ENCODE measurements at regions not wholly inside any gene's neighbourhood (a gene's known extent, or its start where the extent isn't known, plus 50 kb on each side); places are given as distances from the start of the nearest gene placed in this dataset.

DNA sequence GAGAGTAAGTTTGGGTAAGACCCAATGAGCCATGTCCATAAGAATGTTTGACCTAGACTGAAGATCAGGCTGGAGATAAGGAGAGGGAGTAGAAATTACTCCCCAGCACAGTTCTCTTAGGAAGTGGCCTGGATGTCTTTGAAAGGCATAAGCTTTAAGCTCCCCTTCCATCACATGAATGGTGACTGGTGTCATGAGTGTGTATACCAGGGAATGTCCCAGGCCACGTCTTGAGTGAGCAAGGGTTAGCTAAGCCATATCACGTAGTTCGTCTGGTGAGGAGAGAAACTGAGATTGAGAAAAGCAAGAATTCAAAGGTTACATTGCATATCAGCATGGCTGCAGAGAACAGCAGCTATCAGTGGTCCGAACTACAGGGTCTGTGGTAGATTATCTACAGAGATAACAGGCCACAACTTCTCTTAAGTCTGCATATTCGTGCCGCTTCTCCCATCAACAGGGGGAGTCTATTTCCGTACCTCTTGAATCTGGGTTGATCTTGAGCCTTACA lies 60.1 kb upstream of the BMP2 start:
- ChIA-PET CTCF (no interaction called here), POLR2A (no interaction called here), RAD21 (ENCODE audit: low non-redundant PET in 1 of 2, low total read pairs in 2 of 2, uncharacterized antibody in 2 of 2, unreplicated experiment in 2 of 2) (no interaction called here)
- DNase-seq (ENCODE audit: low read depth, low spot score) (no peak), ATAC-seq (no peak)
- H3K9ac ChIP-seq (ENCODE audit: low read length), result no peak overlapping the region
- BruUV-seq (replicated peaks), result no TSS peak
- H3K4me1 ChIP-seq (ENCODE audit: control insufficient read depth in 1 of 2, insufficient read depth in 2 of 2, low read length in 2 of 2), result no peaks in the 10 kb centered on the region
- no peaks in the 10 kb centered on the region for H3K36me3 ChIP-seq (ENCODE audit: control insufficient read depth in 1 of 2, insufficient read depth in 2 of 2, low read length in 2 of 2)
- intact Hi-C loops (cut with micrococcal nuclease), result no loop called here
- H3K27ac ChIP-seq (ENCODE audit: low read depth, low read length), result no peak overlapping the region
- no peaks in the 10 kb centered on the region for H3K9me2 ChIP-seq (ENCODE audit: insufficient read depth)
- H3K4me3 ChIP-seq (replicated peaks in 1 of 2; ENCODE audit: low read depth in 1 of 2, low read length in 2 of 2), result no peak overlapping the region
- H3K27me3 ChIP-seq (ENCODE audit: insufficient read depth, low read length), result no peaks in the 10 kb centered on the region
- H3K4me2 ChIP-seq (ENCODE audit: low read length), result no peak overlapping the region
- no peak overlapping the region for H2AFZ ChIP-seq (ENCODE audit: low read depth, low read length, poor library complexity, severe bottlenecking)
- TF ChIP-seq SP1 (IDR thresholded peaks at IDR 0.05; ENCODE audit: low read depth) (no peak), JUND (IDR thresholded peaks at IDR 0.05) (no peak), ZNF274 (IDR thresholded peaks at IDR 0.05; ENCODE audit: low read depth, low read length) (no peak), YY1 (IDR thresholded peaks at IDR 0.05; ENCODE audit: extremely low read depth, insufficient replicate concordance, low read depth, low read length) (no peak), SRF (IDR thresholded peaks at IDR 0.05; ENCODE audit: low read depth) (no peak), MAX (IDR thresholded peaks at IDR 0.05) (no peak)
- TF ChIP-seq, protein P1, sequence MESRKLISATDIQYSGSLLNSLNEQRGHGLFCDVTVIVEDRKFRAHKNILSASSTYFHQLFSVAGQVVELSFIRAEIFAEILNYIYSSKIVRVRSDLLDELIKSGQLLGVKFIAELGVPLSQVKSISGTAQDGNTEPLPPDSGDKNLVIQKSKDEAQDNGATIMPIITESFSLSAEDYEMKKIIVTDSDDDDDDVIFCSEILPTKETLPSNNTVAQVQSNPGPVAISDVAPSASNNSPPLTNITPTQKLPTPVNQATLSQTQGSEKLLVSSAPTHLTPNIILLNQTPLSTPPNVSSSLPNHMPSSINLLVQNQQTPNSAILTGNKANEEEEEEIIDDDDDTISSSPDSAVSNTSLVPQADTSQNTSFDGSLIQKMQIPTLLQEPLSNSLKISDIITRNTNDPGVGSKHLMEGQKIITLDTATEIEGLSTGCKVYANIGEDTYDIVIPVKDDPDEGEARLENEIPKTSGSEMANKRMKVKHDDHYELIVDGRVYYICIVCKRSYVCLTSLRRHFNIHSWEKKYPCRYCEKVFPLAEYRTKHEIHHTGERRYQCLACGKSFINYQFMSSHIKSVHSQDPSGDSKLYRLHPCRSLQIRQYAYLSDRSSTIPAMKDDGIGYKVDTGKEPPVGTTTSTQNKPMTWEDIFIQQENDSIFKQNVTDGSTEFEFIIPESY (IDR thresholded peaks at IDR 0.05; ENCODE audit: extremely low read depth, insufficient replicate concordance, low read length), result no peak
- no peaks in the 10 kb centered on the region for H4K20me1 ChIP-seq (ENCODE audit: insufficient read depth)
- H3K9me3 ChIP-seq (ENCODE audit: control insufficient read depth in 1 of 2, insufficient read depth in 1 of 2, low read depth in 1 of 2, low read length in 2 of 2), result peaks cover 0 to 18% of the 10 kb centered on the region in 2 experiments; a peak in 2 of 4 replicates
- H3K79me2 ChIP-seq (ENCODE audit: insufficient read depth, low read length), result no peaks in the 10 kb centered on the region

Data from HCT116 (cell line).